HCEC 1CT (cell line): ENCODE measurements at regions not wholly inside any gene's neighbourhood (a gene's known extent, or its start where the extent isn't known, plus 50 kb on each side); places are given as distances from the start of the nearest gene placed in this dataset.

Experiments used
- DNase-seq: peaks from one replicate; pipeline ENCODE4 v3.0.0-alpha.2; 2017

- no peak for DNase-seq
Measured at GRCh38 chr2:139925903-139926302, 1145.7 kb upstream of the NXPH2 start.

- DNase-seq: no peak
Measured at GRCh38 chr2:139924070-139924469, 1143.9 kb upstream of the NXPH2 start.

- no peak for DNase-seq
Measured at GRCh38 chr2:139918982-139919381, 1138.8 kb upstream of the NXPH2 start.

GRCh38 chr2:139917690-139918384 lies 1137.6 kb upstream of the NXPH2 start:
- no peak for DNase-seq

GRCh38 chr2:139916822-139917221 lies 1136.6 kb upstream of the NXPH2 start:
- no peak for DNase-seq

- no peak for DNase-seq
Measured at GRCh38 chr2:139911160-139911559, 1131.0 kb upstream of the NXPH2 start.

- no peak for DNase-seq
Measured at GRCh38 chr2:139909136-139909535, 1128.9 kb upstream of the NXPH2 start.

GRCh38 chr2:139905624-139906023 lies 1125.4 kb upstream of the NXPH2 start:
- no peak for DNase-seq

- no peak for DNase-seq
Measured at GRCh38 chr2:139891636-139892035, 1111.4 kb upstream of the NXPH2 start.

GRCh38 chr2:139885921-139886498 lies 1105.8 kb upstream of the NXPH2 start:
- no peak for DNase-seq

GRCh38 chr2:139876964-139877363 lies 1096.8 kb upstream of the NXPH2 start:
- no peak for DNase-seq

- DNase-seq: no peak
Measured at GRCh38 chr2:139876321-139876720, 1096.1 kb upstream of the NXPH2 start.

GRCh38 chr2:139872503-139872902 lies 1092.3 kb upstream of the NXPH2 start:
- DNase-seq: no peak

- DNase-seq: no peak
Measured at GRCh38 chr2:139872032-139872431, 1091.8 kb upstream of the NXPH2 start.

GRCh38 chr2:139867601-139868226 lies 1087.5 kb upstream of the NXPH2 start:
- no peak for DNase-seq

GRCh38 chr2:139864821-139865302 lies 1084.7 kb upstream of the NXPH2 start:
- DNase-seq: no peak

GRCh38 chr2:139854769-139855483 lies 1074.7 kb upstream of the NXPH2 start:
- no peak for DNase-seq

- no peak for DNase-seq
Measured at GRCh38 chr2:139850254-139850890, 1070.2 kb upstream of the NXPH2 start.

GRCh38 chr2:139836769-139837168 lies 1056.6 kb upstream of the NXPH2 start:
- no peak for DNase-seq

- no peak for DNase-seq
Measured at GRCh38 chr2:139835101-139835500, 1054.9 kb upstream of the NXPH2 start.

GRCh38 chr2:139828011-139828410 lies 1047.8 kb upstream of the NXPH2 start:
- DNase-seq: no peak

- no peak for DNase-seq
Measured at GRCh38 chr2:139825726-139826125, 1045.5 kb upstream of the NXPH2 start.

- DNase-seq: no peak
Measured at GRCh38 chr2:139819273-139819796, 1039.1 kb upstream of the NXPH2 start.
